NOMO-1 treated with DMSO at 0.1 percent for 48 hours (cell line): ENCODE measurements at regions not wholly inside any gene's neighbourhood (a gene's known extent, or its start where the extent isn't known, plus 50 kb on each side); places are given as distances from the start of the nearest gene placed in this dataset.
"Not testable (repeated sequence)": the region's sequence is repeated elsewhere in the genome, so short reads cannot be mapped to it uniquely, and the experiment has no call there.

Experiments used
- DNase-seq: peaks from one replicate; lab custom pipeline; 2025; ENCODE audit not compliant: unreplicated experiment; lab: John Stamatoyannopoulos, UW

- no peak for DNase-seq
These were observed 118.0 kb upstream of the SPAG17 start for GRCh38 chr1:118303064-118303463.

- DNase-seq = no peak
These were observed 117.1 kb upstream of the SPAG17 start for GRCh38 chr1:118302145-118302544.

GRCh38 chr1:118300808-118301207, 115.8 kb upstream of the SPAG17 start:
- DNase-seq = no peak

GRCh38 chr1:118298397-118298796, 113.4 kb upstream of the SPAG17 start:
- no peak for DNase-seq

GRCh38 chr1:118297521-118297920, 112.5 kb upstream of the SPAG17 start:
- no peak for DNase-seq

- DNase-seq = no peak
These were observed 110.0 kb upstream of the SPAG17 start for GRCh38 chr1:118294875-118295642.

- DNase-seq = no peak
These were observed 106.6 kb upstream of the SPAG17 start for GRCh38 chr1:118291661-118292060.

- no peak for DNase-seq
These were observed 105.5 kb upstream of the SPAG17 start for GRCh38 chr1:118290571-118290970.

GRCh38 chr1:118290046-118290445, 105.0 kb upstream of the SPAG17 start:
- DNase-seq = no peak

GRCh38 chr1:118280656-118281055, 95.6 kb upstream of the SPAG17 start:
- not testable (repeated sequence) for DNase-seq

GRCh38 chr1:118275472-118276115, 90.6 kb upstream of the SPAG17 start:
- DNase-seq = no peak

- DNase-seq = no peak
These were observed 87.9 kb upstream of the SPAG17 start for GRCh38 chr1:118272884-118273283.

- DNase-seq = no peak
These were observed 86.9 kb upstream of the SPAG17 start for GRCh38 chr1:118271883-118272282.

- DNase-seq = no peak
These were observed 84.6 kb upstream of the SPAG17 start for GRCh38 chr1:118269598-118269997.

GRCh38 chr1:118266436-118266835, 81.4 kb upstream of the SPAG17 start:
- DNase-seq = no peak

GRCh38 chr1:118264343-118264742, 79.3 kb upstream of the SPAG17 start:
- no peak for DNase-seq

- no peak for DNase-seq
These were observed 77.8 kb upstream of the SPAG17 start for GRCh38 chr1:118262865-118263264.

- DNase-seq = no peak
These were observed 73.9 kb upstream of the SPAG17 start for GRCh38 chr1:118258975-118259374.

GRCh38 chr1:118257946-118258345, 72.9 kb upstream of the SPAG17 start:
- DNase-seq = no peak

GRCh38 chr1:118254491-118255425, 69.7 kb upstream of the SPAG17 start:
- DNase-seq = no peak

GRCh38 chr1:118254001-118254400, 69.0 kb upstream of the SPAG17 start:
- DNase-seq = no peak
